Stimulated activated effector memory CD8-positive, alpha-beta T cell treated with anti-CD3 and anti-CD28 coated beads, Interleukin-12 subunit alpha, Interleukin-12 subunit beta, amount 100 ng/mL, for 72 hours (primary cell): ENCODE measurements at regions not wholly inside any gene's neighbourhood (a gene's known extent, or its start where the extent isn't known, plus 50 kb on each side); places are given as distances from the start of the nearest gene placed in this dataset.
A peak's percentile ranks its signal among the peaks of the same experiment; 100 is the strongest.
"Not testable (repeated sequence)": the region's sequence is repeated elsewhere in the genome, so short reads cannot be mapped to it uniquely, and the experiment has no call there.

Experiments used
- ATAC-seq: fragments of 150-1000 bp; cut with Tn5 transposase; 2 replicates; pipeline ENCODE4 v1.10.0; 2021
- DNase-seq, 2 donors: peaks; one replicate each; pipeline ENCODE4 v3.0.0; 2021 to 2022; ENCODE audit warnings: low spot score in 2 of 2
- H3K27ac Mint-ChIP-seq: one replicate; pipeline ENCODE4 v1.8.0; 2022; ENCODE audit warnings: mild to moderate bottlenecking, mixed read lengths
- H3K36me3 Mint-ChIP-seq: one replicate; pipeline ENCODE4 v1.8.0; 2022; ENCODE audit warnings: mild to moderate bottlenecking, mixed read lengths
- H3K4me1 Mint-ChIP-seq: one replicate; pipeline ENCODE4 v1.8.0; 2022; ENCODE audit warnings: mixed read lengths
- H3K4me3 Mint-ChIP-seq: one replicate; pipeline ENCODE4 v1.8.0; 2022; ENCODE audit warnings: mild to moderate bottlenecking, mixed read lengths
- H3K9me3 Mint-ChIP-seq: one replicate; pipeline ENCODE4 v1.8.0; 2022; ENCODE audit warnings: mixed read lengths

GRCh38 chr6:153435787-153436186, 304.7 kb upstream of the RGS17 start:
- no peak for ATAC-seq
- Mint-ChIP-seq H3K9me3 (no peaks in the 10 kb centered on the region), H3K4me3 (no peak overlapping the region), H3K36me3 (no peaks in the 10 kb centered on the region), H3K4me1 (no peaks in the 10 kb centered on the region), H3K27ac (no peak overlapping the region)
- DNase-seq: no peak

- Mint-ChIP-seq H3K27ac (no peak overlapping the region), H3K4me3 (no peak overlapping the region), H3K4me1 (no peaks in the 10 kb centered on the region), H3K36me3 (no peaks in the 10 kb centered on the region), H3K9me3 (no peaks in the 10 kb centered on the region)
- no peak for ATAC-seq
- no peak for DNase-seq
Observed at GRCh38 chr6:153425536-153425935, 294.5 kb upstream of the RGS17 start.

DNA sequence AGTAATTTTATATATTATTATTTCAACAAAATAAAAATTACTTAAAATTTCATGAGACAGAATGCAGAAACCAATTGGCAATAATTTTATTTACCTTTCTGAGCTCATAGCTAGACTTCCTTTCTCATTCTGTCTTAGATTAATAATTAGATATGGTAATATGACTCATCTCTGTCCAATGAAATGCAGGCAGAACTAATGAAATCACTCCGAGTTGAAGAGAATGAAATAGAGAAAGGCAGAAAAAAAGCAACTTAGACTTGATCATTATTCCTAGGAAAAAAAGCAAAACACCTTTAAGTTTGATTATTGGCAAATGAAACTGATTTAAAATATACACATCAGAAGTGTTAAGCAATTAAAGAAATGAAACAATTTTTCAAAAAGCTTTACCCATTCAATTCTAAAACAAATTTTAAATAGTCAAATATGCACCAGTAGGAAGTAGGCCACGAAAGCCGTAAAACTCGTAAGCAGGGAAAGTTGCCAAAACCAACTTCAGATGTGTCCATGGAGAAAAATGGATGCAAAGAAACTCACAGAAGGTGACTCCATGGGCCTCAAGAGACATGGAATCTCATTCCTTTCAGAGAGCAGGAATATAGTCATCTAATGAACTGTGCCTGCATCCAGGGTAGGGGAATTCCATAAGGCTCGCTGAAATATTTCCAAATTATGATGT, 293.8 kb upstream of the RGS17 start:
- Mint-ChIP-seq H3K9me3 (no peaks in the 10 kb centered on the region), H3K27ac (no peak overlapping the region), H3K4me1 (no peaks in the 10 kb centered on the region), H3K4me3 (no peak overlapping the region), H3K36me3 (no peaks in the 10 kb centered on the region)
- no peak for ATAC-seq
- DNase-seq: no peak

DNA sequence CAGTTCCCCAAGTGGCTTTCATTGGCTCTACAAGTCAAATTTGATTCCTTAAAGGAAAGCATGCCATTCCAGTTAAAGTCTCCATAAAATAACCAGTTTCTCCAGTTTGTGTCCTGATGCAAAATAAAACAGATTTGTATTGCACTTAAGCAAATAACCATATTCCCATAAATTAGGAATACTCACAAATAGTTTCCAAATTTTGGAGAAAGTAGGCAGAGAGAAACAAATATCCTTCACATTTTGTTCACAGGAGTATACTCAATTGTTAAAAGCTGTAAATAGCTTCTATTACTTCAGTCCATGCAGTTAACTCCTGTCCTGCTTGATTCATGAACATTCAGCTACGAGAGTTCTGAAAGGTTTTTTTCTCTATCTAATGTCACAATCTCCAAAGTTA, 281.4 kb upstream of the RGS17 start:
- Mint-ChIP-seq H3K27ac (no peak overlapping the region), H3K9me3 (peaks cover 3% of the 10 kb centered on the region), H3K4me1 (no peaks in the 10 kb centered on the region), H3K4me3 (no peak overlapping the region), H3K36me3 (no peaks in the 10 kb centered on the region)
- DNase-seq: no peak
- ATAC-seq: no peak

GRCh38 chr6:153411070-153411648, 280.1 kb upstream of the RGS17 start:
- Mint-ChIP-seq H3K4me1 (no peaks in the 10 kb centered on the region), H3K27ac (no peak overlapping the region), H3K4me3 (no peak overlapping the region), H3K36me3 (no peaks in the 10 kb centered on the region), H3K9me3 (peaks cover 3% of the 10 kb centered on the region)
- ATAC-seq (no peak), DNase-seq (no peak)

- H3K36me3 Mint-ChIP-seq: no peaks in the 10 kb centered on the region
- ATAC-seq (no peak), DNase-seq (no peak)
- no peaks in the 10 kb centered on the region for H3K4me1 Mint-ChIP-seq
- no peaks in the 10 kb centered on the region for H3K9me3 Mint-ChIP-seq
- no peak overlapping the region for H3K27ac Mint-ChIP-seq
- H3K4me3 Mint-ChIP-seq: no peak overlapping the region
Observed at GRCh38 chr6:153405931-153406330, 274.8 kb upstream of the RGS17 start.

DNA sequence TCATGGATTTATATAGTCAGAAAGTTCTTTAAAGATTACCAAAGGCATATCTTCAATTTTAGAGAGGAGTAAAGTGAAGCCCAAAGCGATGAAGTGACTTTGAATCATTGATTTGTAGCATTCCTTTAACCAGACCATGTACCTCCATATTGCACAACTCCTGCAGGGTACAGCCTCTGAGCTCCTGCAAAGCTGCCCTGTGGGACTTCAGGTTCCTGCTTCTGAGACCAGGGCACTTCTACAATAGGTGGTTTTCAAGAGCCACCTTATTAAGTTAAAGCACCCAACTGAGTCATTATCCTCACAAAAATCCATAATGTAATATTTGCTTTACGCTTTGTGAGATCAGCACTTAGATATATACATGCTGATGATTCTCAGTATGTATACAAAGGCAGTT, 270.7 kb upstream of the RGS17 start:
- DNase-seq (no peak), ATAC-seq (no peak)
- H3K4me1 Mint-ChIP-seq: no peaks in the 10 kb centered on the region
- no peaks in the 10 kb centered on the region for H3K36me3 Mint-ChIP-seq
- H3K9me3 Mint-ChIP-seq: peaks cover 3% of the 10 kb centered on the region
- H3K27ac Mint-ChIP-seq: no peak overlapping the region
- no peak overlapping the region for H3K4me3 Mint-ChIP-seq

DNA sequence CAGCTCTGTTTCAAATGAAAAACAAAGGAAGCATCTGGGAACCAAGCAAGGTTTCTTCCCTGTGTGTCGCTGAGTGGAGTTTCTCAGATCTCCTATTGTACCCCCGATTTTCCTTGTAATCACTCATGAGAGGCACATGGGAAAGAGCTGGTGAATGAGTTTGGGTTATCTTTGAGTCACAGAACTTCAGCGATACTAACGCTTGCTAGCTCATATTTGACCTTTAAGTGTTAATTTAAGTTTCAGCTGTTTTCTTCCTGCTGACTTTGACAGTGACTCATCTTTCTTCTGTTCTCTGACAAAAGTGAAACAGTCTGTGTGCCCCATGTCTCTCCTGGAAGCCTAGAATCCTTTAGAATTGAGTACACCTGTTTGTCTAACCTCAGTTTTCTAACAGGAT, 261.1 kb upstream of the RGS17 start:
- DNase-seq (no peak), ATAC-seq (peak; percentile 62)
- Mint-ChIP-seq H3K9me3 (peaks cover 7% of the 10 kb centered on the region), H3K27ac (no peak overlapping the region), H3K36me3 (no peaks in the 10 kb centered on the region), H3K4me1 (no peaks in the 10 kb centered on the region), H3K4me3 (no peak overlapping the region)

DNA sequence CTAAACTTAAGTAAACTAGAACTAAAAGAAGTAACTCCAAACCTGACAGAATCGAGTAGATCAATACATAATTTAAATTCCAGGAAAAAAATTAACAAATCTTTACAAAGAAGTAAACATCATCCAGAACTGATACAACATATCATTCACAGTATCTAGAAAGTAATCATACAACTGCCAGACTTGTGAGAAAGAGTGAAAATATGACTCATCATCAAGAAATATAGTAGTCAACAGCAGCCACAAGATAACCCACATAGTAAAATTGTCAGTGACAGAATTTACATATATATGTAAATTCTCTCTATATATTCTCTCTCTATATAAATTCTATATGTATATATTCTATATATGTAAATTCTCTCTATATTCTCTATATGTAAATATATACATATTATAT, 242.8 kb upstream of the RGS17 start:
- Mint-ChIP-seq H3K4me1 (no peaks in the 10 kb centered on the region), H3K27ac (no peak overlapping the region), H3K4me3 (no peak overlapping the region), H3K9me3 (peaks cover 3% of the 10 kb centered on the region), H3K36me3 (no peaks in the 10 kb centered on the region)
- no peak for DNase-seq
- ATAC-seq: peak; percentile 77

DNA sequence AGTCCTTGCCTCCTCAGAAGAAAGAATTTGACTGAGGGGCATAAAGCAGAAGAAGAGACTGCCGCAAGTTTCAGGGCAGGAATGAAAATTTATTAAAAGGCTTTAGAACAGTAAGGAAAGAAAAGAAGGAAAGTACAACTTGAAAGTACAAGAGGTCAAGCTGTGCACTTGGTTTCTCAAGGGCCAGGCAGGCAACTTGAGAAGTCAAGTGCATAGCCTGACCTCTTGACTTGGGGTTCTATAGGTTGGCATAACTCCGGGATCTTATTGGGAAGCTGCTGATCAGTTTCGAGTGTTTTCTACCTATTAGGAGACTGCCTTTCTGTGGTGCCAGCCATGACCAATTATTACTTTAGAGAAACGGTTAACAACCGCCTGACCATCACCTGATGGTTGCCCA, 237.0 kb upstream of the RGS17 start:
- no peak overlapping the region for H3K4me3 Mint-ChIP-seq
- DNase-seq (no peak), ATAC-seq (no peak)
- H3K4me1 Mint-ChIP-seq: no peaks in the 10 kb centered on the region
- peaks cover 3% of the 10 kb centered on the region for H3K9me3 Mint-ChIP-seq
- no peak overlapping the region for H3K27ac Mint-ChIP-seq
- H3K36me3 Mint-ChIP-seq: no peaks in the 10 kb centered on the region

DNA sequence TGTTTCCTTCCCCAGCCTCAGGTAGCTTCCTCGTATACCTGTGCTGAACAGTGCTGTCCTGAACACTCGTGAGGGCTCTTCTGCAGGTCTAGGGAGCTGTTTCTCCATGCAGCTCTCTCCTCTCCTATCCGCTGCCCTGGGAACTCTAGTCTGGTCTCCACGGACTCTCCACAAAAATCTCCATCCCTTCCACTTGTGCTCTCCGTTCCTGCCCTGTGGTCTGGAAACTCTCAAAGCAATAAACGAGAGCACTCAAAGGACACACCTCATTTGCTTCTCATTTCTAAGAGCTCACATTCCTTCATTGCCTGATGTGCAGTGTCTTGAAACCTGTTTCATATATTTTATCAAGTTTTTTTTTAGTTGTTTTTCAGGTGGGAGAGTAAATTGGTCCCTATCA, 235.9 kb upstream of the RGS17 start:
- H3K9me3 Mint-ChIP-seq: peaks cover 3% of the 10 kb centered on the region
- H3K27ac Mint-ChIP-seq: no peak overlapping the region
- ATAC-seq (no peak), DNase-seq (no peak)
- no peaks in the 10 kb centered on the region for H3K4me1 Mint-ChIP-seq
- H3K4me3 Mint-ChIP-seq: no peak overlapping the region
- H3K36me3 Mint-ChIP-seq: no peaks in the 10 kb centered on the region

- H3K9me3 Mint-ChIP-seq: no peaks in the 10 kb centered on the region
- ATAC-seq (no peak), DNase-seq (no peak)
- no peak overlapping the region for H3K27ac Mint-ChIP-seq
- H3K4me3 Mint-ChIP-seq: no peak overlapping the region
- no peaks in the 10 kb centered on the region for H3K4me1 Mint-ChIP-seq
- no peaks in the 10 kb centered on the region for H3K36me3 Mint-ChIP-seq
Observed at GRCh38 chr6:153357391-153357790, 226.3 kb upstream of the RGS17 start.

- Mint-ChIP-seq H3K9me3 (no peaks in the 10 kb centered on the region), H3K4me3 (no peak overlapping the region), H3K27ac (no peak overlapping the region), H3K4me1 (no peaks in the 10 kb centered on the region), H3K36me3 (no peaks in the 10 kb centered on the region)
- DNase-seq (no peak), ATAC-seq (no peak)
Observed at GRCh38 chr6:153340568-153340967, 209.5 kb upstream of the RGS17 start.

GRCh38 chr6:153334121-153334520, 203.0 kb upstream of the RGS17 start:
- ATAC-seq (no peak), DNase-seq (no peak)
- Mint-ChIP-seq H3K4me1 (no peaks in the 10 kb centered on the region), H3K27ac (no peak overlapping the region), H3K4me3 (no peak overlapping the region), H3K9me3 (no peaks in the 10 kb centered on the region), H3K36me3 (no peaks in the 10 kb centered on the region)

DNA sequence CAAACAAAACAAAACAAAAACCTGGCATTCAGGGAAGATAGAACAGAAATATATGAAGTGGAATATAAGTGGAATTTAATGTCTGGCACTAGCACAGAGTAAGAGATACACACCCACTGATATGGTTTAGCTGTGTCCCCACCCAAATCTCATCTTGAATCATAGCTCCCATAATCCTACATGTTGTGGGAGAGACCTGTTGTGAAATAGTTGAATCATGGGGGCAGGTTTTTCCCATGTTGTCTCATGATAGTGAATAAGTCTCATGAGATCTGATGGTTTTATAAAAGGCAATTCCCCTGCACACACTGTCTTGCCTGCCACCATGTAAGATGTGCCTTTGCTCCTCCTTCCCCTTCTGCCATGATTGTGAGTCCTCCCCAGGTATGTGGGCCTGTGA, 200.1 kb upstream of the RGS17 start:
- not testable (repeated sequence) for H3K27ac Mint-ChIP-seq, DNase-seq, H3K36me3 Mint-ChIP-seq, ATAC-seq, H3K9me3 Mint-ChIP-seq, H3K4me3 Mint-ChIP-seq, H3K4me1 Mint-ChIP-seq

GRCh38 chr6:153328194-153328593, 197.1 kb upstream of the RGS17 start:
- Mint-ChIP-seq H3K27ac (no peak overlapping the region), H3K4me3 (no peak overlapping the region), H3K9me3 (no peaks in the 10 kb centered on the region), H3K4me1 (no peaks in the 10 kb centered on the region), H3K36me3 (no peaks in the 10 kb centered on the region)
- ATAC-seq (no peak), DNase-seq (no peak)

DNA sequence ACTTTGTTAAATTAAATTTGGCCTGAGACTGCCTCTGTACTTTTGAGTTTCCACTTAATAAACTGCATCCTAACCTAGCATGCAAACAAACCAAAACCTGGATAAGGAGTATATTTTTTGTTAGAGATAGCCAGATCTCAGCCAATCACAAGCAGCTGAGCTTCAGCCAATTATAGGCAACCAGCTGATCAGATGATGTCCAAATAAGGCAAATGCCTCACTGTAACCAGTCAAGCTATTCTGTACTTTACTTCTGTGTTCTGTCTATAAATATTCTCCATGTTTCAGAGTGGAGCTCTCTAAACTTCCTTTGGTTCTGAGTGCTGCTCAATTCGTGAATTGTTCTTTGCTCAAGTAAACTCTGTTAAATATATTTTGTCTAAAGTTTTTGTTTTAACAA, 194.6 kb upstream of the RGS17 start:
- no peaks in the 10 kb centered on the region for H3K4me1 Mint-ChIP-seq
- no peak for ATAC-seq
- no peaks in the 10 kb centered on the region for H3K9me3 Mint-ChIP-seq
- no peak overlapping the region for H3K4me3 Mint-ChIP-seq
- no peak for DNase-seq
- H3K27ac Mint-ChIP-seq: no peak overlapping the region
- H3K36me3 Mint-ChIP-seq: no peaks in the 10 kb centered on the region
